ENCODE measurements at regions not wholly inside any gene's neighbourhood (a gene's known extent, or its start where the extent isn't known, plus 50 kb on each side); places are given as distances from the start of the nearest gene placed in this dataset.

DNA sequence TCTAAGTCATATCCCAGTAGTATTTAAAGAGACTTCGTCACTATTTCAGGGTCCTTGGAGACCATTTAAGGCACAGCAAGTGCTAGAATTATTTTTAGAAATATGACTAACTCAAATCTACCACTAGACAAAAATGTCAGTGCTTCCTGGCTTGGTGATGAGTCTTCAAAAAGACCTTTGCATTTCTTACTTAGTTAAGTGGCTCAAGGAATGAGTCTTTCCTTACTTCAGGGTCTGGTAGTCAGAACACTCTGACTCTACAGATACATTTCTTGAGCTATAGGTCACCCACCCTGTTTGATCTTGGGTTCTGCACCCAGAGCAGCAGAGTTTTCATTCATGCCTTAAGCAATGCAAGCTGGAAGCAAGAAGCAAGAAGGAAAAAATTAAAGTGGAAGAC, 191.0 kb upstream of the HTR2A start:
- Mint-ChIP-seq H3K4me3 (no peak overlapping the region), H3K9me3 (no peaks in the 10 kb centered on the region), H3K27me3 (peaks cover 4% of the 10 kb centered on the region), H3K27ac (no peak overlapping the region), H3K4me1 (no peaks in the 10 kb centered on the region), H3K36me3 (ENCODE audit: low read depth) (no peaks in the 10 kb centered on the region)
- no peak for DNase-seq
- intact Hi-C loops (cut with micrococcal nuclease) = no loop called here

DNA sequence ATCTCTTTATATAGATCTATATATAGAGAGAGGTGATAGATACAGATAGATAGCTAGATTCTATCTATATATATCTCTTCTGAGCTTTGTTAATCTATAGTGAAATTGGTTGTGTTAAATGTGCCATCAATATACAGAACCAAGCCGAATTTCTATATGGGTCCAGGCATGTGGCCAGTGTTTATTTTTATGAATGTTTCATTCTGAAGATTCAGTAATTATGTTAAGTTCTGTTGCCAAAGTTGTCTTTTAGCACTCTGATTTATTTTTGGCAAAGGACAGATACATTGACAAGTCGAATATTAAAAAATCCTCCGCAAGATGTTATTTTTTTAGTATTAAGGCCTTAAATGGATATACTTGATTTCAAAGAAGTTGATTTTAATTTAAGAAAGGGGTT, 190.4 kb upstream of the HTR2A start:
- no peak overlapping the region for H3K27ac Mint-ChIP-seq
- no peaks in the 10 kb centered on the region for H3K36me3 Mint-ChIP-seq (ENCODE audit: low read depth)
- peaks cover 1% of the 10 kb centered on the region for H3K27me3 Mint-ChIP-seq
- intact Hi-C loops (cut with micrococcal nuclease) = no loop called here
- DNase-seq = no peak
- H3K9me3 Mint-ChIP-seq = no peaks in the 10 kb centered on the region
- no peak overlapping the region for H3K4me3 Mint-ChIP-seq
- no peaks in the 10 kb centered on the region for H3K4me1 Mint-ChIP-seq

DNA sequence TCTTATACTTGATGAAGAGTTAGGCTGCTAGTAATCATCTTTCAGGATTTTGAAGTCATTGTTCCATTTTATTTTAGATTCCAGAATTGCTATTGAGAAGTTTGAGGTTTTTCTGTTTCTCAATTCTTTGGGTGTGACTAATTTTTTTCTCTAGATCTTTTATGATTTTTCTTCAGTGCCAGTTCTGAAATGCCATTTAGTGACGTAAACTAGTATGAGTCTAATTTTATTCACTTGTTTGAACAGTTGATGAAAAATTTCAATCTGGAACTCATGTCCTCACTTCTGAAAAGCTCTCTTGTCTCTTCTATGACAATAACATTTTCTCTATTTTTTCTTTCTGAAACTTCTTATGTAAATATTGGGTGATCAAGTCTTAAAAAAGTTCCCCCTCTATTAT, 188.5 kb upstream of the HTR2A start:
- Mint-ChIP-seq H3K36me3 (ENCODE audit: low read depth) (no peaks in the 10 kb centered on the region), H3K4me3 (no peak overlapping the region), H3K4me1 (no peaks in the 10 kb centered on the region), H3K27ac (no peak overlapping the region), H3K9me3 (no peaks in the 10 kb centered on the region), H3K27me3 (peaks cover 1% of the 10 kb centered on the region)
- intact Hi-C loops (cut with micrococcal nuclease) = no loop called here
- DNase-seq = no peak

DNA sequence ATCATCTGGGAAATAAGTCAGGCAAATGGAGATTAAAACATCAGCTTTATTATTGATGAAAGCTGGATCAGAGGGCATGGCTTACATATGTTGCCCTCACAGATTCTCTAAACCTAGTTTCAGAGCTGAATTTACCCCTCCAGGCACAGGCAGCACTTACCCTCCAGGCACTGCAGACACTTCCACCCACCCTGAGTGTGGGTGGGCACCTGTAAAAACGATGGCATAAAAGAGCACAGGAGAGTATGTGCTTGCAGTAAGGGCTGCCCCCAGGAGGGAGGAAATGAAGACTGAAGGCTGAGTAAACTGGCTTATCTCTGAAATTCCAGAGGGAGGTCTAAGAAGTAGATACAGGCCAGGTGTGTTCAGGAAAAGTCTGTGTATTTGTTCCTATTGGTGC, 185.0 kb upstream of the HTR2A start:
- H3K4me1 Mint-ChIP-seq = no peaks in the 10 kb centered on the region
- H3K4me3 Mint-ChIP-seq = no peak overlapping the region
- intact Hi-C loops (cut with micrococcal nuclease) = no loop called here
- no peak overlapping the region for H3K27ac Mint-ChIP-seq
- H3K9me3 Mint-ChIP-seq = no peaks in the 10 kb centered on the region
- H3K36me3 Mint-ChIP-seq (ENCODE audit: low read depth) = no peaks in the 10 kb centered on the region
- no peaks in the 10 kb centered on the region for H3K27me3 Mint-ChIP-seq
- no peak for DNase-seq

DNA sequence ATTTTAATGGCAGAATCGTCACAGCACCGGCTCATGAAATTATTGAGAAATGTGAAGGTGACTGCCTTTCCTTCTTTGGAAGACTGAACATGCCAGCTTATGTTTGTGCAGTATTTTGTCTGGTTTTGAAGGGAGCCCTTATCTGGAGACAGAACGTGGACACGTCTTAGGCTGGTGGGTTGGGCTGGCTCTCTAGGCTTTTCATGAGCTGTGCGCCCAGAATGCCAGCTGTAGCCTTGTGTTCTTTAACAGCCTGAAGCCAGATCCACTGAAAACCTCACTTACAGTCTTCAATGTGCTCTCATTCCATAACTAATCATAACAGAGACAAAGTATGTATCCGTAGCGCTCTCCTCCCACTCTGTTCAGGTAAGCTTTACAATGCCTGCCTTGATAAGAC, 184.4 kb upstream of the HTR2A start:
- H3K4me1 Mint-ChIP-seq = no peaks in the 10 kb centered on the region
- no peaks in the 10 kb centered on the region for H3K27me3 Mint-ChIP-seq
- H3K4me3 Mint-ChIP-seq = no peak overlapping the region
- no peak overlapping the region for H3K27ac Mint-ChIP-seq
- intact Hi-C loops (cut with micrococcal nuclease) = no loop called here
- no peak for DNase-seq
- H3K36me3 Mint-ChIP-seq (ENCODE audit: low read depth) = no peaks in the 10 kb centered on the region
- H3K9me3 Mint-ChIP-seq = no peaks in the 10 kb centered on the region

DNA sequence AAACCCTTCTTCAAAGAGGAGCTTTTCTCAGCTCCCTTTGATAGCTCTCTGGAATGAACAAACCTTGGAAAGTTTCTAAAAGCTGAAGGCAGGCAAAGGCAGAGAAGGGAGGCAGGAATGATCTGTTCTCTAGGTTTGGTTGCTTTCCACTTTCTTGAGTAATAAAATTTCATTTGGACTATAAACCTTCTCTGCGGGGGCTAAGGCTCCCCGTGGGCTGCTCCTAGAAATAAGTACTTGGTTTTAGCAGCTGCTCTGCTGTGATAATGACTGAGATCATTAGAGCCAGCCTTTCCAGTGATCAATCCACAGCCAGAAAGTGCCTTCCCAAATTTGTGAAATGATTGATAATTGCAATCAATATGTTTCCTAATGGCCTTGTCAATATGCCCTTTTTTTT, 183.8 kb upstream of the HTR2A start:
- H3K36me3 Mint-ChIP-seq (ENCODE audit: low read depth) = no peaks in the 10 kb centered on the region
- H3K27ac Mint-ChIP-seq = no peak overlapping the region
- H3K27me3 Mint-ChIP-seq = no peaks in the 10 kb centered on the region
- intact Hi-C loops (cut with micrococcal nuclease) = no loop called here
- H3K9me3 Mint-ChIP-seq = no peaks in the 10 kb centered on the region
- H3K4me1 Mint-ChIP-seq = no peaks in the 10 kb centered on the region
- no peak for DNase-seq
- no peak overlapping the region for H3K4me3 Mint-ChIP-seq

DNA sequence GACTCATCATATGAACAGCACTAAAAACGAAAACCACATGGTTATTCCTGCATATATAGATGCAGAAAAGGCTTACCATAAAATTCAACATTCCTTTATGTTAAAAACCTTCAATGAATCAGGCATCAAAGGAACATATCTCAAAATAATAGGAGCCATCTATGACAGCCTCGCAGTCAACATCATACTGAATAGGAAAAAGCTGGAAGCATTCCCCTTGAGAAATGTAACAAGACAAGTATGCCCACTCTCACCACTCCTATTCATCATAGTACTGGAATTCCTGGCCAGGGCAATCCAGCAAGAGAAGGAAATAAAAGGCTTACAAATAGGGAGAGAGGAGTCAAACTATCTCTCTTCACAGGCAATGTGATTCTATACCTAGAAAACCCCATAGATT, 179.6 kb upstream of the HTR2A start:
- Mint-ChIP-seq H3K27ac (no peak overlapping the region), H3K27me3 (no peaks in the 10 kb centered on the region), H3K4me3 (no peak overlapping the region), H3K4me1 (no peaks in the 10 kb centered on the region), H3K9me3 (peaks cover 9% of the 10 kb centered on the region), H3K36me3 (ENCODE audit: low read depth) (no peaks in the 10 kb centered on the region)
- intact Hi-C loops (cut with micrococcal nuclease) = no loop called here
- DNase-seq = no peak

DNA sequence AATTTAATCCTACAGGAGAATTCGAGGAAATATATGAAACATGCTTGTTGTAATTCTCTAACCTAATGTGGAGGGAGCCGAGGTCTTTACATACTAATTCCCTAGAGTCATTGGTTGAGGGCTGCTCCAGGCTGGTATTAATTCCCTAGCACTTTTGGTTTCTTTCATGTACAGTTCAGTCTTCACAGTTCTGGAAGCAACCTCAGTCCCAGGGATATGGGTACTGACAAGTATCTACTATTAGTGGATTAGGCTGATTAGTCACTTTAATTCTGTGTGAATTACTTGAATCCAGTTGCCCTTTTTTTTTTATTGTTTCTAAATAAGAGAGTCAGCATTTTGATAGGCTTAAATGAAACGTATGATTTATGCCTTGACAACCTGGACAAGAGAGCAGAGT, 172.3 kb upstream of the HTR2A start:
- Mint-ChIP-seq H3K36me3 (ENCODE audit: low read depth) (no peaks in the 10 kb centered on the region), H3K4me1 (no peaks in the 10 kb centered on the region), H3K4me3 (no peak overlapping the region), H3K27ac (no peak overlapping the region), H3K9me3 (no peaks in the 10 kb centered on the region), H3K27me3 (no peaks in the 10 kb centered on the region)
- no peak for DNase-seq
- intact Hi-C loops (cut with micrococcal nuclease) = no loop called here

DNA sequence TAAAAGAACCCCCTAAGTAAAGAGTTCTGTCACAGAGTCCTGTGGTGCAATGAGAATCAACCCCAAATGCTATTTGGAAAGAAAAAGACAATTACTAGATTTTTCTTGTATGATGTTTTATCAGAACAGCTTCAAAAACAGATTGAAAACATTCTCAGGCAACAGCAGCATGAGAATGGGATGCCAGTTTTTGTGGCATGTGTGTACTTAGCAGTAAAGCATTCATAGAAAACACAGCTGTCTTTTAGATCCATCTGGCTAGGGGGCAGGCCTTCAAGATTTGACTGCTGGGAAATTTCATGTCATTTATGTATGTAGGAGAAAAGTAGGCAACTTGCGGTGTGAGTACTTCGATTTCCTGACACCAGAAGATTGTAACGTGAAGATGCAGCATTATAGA, 170.5 kb upstream of the HTR2A start:
- no peaks in the 10 kb centered on the region for H3K4me1 Mint-ChIP-seq
- no peaks in the 10 kb centered on the region for H3K9me3 Mint-ChIP-seq
- intact Hi-C loops (cut with micrococcal nuclease) = no loop called here
- no peak overlapping the region for H3K27ac Mint-ChIP-seq
- no peak overlapping the region for H3K4me3 Mint-ChIP-seq
- H3K36me3 Mint-ChIP-seq (ENCODE audit: low read depth) = no peaks in the 10 kb centered on the region
- no peaks in the 10 kb centered on the region for H3K27me3 Mint-ChIP-seq
- DNase-seq = no peak

DNA sequence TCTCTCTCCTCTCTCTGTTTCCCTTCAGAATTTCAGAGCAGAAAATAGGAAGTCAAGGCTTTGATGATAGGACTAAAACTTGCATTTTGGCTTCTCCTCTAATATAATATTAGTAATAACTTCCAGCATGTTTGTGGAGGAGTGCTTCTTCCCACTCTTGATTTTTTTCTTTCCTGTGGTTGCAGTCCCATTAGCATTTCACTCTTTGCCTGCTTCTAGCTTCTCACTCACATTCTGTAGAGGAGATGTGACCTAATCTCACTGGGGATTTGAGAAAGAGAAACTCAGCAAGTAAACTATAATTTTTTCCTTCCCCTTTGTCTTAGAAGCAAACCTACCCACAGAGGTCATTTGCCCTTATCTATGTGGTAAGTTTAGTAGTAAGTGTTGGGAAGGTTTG, 169.4 kb upstream of the HTR2A start:
- Mint-ChIP-seq H3K36me3 (ENCODE audit: low read depth) (no peaks in the 10 kb centered on the region), H3K4me3 (no peak overlapping the region)
- intact Hi-C loops (cut with micrococcal nuclease) = no loop called here

DNA sequence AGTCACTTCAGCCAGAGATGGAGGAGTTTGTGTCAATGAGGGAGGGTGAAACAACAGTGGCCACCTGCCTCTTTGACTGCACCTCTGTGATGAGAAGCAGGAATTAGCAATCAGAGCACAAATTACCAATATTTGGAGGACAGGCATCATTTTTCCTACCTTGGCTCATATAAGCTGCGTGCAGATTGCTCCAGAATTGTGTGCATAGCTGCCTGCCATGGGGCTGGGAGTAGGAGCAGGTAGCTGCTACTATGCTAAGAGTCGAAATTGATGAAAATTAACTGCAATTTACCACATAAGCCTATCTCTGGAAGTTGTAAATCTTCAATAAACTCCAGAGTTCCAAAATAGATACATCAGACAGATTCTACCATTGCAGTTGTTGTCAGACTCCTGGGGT, 167.5 kb upstream of the HTR2A start:
- Mint-ChIP-seq H3K36me3 (ENCODE audit: low read depth) (no peaks in the 10 kb centered on the region), H3K27ac (no peak overlapping the region), H3K4me1 (no peaks in the 10 kb centered on the region), H3K4me3 (no peak overlapping the region), H3K9me3 (no peaks in the 10 kb centered on the region), H3K27me3 (no peaks in the 10 kb centered on the region)
- no peak for DNase-seq
- intact Hi-C loops (cut with micrococcal nuclease) = no loop called here

More for the DNA sequence above, 169.4 kb upstream of the HTR2A start:
- DNase-seq = no peak
- no peaks in the 10 kb centered on the region for H3K9me3 Mint-ChIP-seq
- no peaks in the 10 kb centered on the region for H3K27me3 Mint-ChIP-seq
- H3K4me1 Mint-ChIP-seq = no peaks in the 10 kb centered on the region
- H3K27ac Mint-ChIP-seq = no peak overlapping the region

DNA sequence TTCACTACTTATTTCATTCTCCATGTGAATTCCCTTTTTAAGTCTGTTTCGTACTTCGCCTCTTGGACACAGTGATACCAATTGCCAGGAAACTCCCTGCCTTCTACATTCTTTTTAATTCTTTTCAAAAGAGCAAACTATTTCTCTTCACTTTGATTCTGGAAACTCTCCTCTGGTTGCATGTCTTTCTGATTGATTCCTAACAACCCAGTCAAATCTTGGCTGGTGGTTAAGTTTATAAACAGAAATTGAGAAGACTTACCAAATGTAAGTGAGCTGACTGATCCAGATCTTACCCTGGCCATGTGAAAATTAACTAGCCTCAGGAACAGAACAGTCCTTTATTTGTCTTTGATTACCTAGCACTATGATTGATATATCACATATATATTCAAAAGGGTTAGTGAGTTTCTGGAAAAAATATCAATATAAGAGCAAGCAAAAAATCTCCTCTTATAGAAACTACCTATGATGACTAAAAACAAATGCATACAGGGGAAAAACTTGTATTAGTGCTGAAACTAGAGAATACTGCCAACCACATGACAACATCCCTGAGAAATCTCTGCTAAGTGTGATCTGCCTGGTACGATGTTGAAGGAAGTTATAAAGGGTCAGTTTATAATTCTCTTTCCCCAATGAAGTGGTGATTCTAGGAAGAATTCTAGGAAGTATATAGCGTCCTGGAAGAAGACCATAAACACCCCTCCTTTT, 152.6 kb upstream of the HTR2A start:
- H3K27me3 Mint-ChIP-seq = no peaks in the 10 kb centered on the region
- H3K36me3 Mint-ChIP-seq (ENCODE audit: low read depth) = no peaks in the 10 kb centered on the region
- no peak overlapping the region for H3K27ac Mint-ChIP-seq

DNA sequence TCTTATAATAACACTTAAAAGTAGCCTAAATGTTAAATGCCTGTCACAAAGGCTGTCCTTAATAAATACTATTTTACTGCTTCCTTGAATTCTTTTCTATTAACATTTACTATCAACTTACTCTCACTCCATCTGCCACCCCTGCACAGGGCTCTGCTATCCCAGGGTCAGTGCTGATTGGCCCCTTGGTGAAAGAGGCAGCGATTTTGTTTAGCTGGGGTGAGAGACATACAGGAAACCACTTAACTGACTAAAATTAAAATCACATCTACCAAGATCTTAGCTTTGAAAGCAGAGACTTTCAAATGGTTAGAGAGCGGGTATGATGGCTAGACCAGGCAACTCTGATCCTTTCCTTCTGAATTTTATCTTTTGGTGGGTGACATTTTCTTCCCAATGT, 149.9 kb upstream of the HTR2A start:
- intact Hi-C loops (cut with micrococcal nuclease) = no loop called here
- Mint-ChIP-seq H3K27ac (no peak overlapping the region), H3K27me3 (no peaks in the 10 kb centered on the region), H3K9me3 (no peaks in the 10 kb centered on the region), H3K4me3 (no peak overlapping the region), H3K36me3 (ENCODE audit: low read depth) (no peaks in the 10 kb centered on the region), H3K4me1 (no peaks in the 10 kb centered on the region)
- DNase-seq = no peak

More for the DNA sequence above, 152.6 kb upstream of the HTR2A start:
- no peaks in the 10 kb centered on the region for H3K9me3 Mint-ChIP-seq
- no peak overlapping the region for H3K4me3 Mint-ChIP-seq
- intact Hi-C loops (cut with micrococcal nuclease) = no loop called here
- H3K4me1 Mint-ChIP-seq = no peaks in the 10 kb centered on the region
- DNase-seq = no peak

DNA sequence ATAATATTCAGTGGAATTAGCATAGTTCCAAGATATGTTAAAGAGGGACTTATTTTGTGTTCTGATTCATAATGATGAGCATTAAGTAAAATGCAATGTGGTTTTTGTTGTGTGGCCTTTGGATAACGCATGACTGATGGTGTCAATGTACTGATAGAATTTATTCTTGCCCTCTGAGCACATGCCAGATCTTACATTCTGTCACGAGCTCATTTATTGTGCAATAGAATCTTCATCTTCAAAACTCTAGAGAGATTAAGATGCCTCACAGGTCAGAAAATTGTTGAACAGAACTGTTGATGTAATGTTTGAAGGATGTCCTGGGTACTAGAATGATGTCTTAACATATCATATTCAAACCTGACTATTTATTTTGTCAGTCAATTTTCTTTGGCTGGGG, 148.0 kb upstream of the HTR2A start:
- intact Hi-C loops (cut with micrococcal nuclease) = no loop called here
- DNase-seq = no peak
- no peaks in the 10 kb centered on the region for H3K4me1 Mint-ChIP-seq
- peaks cover 3% of the 10 kb centered on the region for H3K27me3 Mint-ChIP-seq
- no peak overlapping the region for H3K4me3 Mint-ChIP-seq
- H3K36me3 Mint-ChIP-seq (ENCODE audit: low read depth) = no peaks in the 10 kb centered on the region
- no peaks in the 10 kb centered on the region for H3K9me3 Mint-ChIP-seq
- no peak overlapping the region for H3K27ac Mint-ChIP-seq

DNA sequence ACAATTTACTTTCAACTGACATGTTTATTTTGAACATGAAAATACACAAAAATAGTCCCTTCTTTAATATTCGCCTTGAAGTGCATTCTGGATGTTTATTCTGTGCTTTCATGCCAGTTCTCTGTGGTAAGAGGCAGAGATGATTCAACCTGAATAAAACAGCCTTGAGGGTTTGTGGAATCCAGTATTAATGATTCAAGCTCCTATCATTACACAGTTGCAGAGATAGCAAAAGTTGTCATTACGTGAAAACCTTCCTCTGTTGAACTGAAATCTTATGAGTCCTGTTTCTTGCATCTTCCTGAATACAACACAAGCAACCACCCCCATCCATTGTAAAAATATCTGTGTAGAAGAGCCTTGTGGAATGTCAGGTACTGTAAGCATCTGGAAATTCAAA, 142.3 kb upstream of the HTR2A start:
- H3K27ac Mint-ChIP-seq = no peak overlapping the region

More for the DNA sequence above, 142.3 kb upstream of the HTR2A start:
- Mint-ChIP-seq H3K9me3 (no peaks in the 10 kb centered on the region), H3K36me3 (ENCODE audit: low read depth) (no peaks in the 10 kb centered on the region), H3K4me1 (no peaks in the 10 kb centered on the region), H3K4me3 (no peak overlapping the region), H3K27me3 (peaks cover 6% of the 10 kb centered on the region)
- intact Hi-C loops (cut with micrococcal nuclease) = no loop called here
- DNase-seq = no peak

Data from activated CD4-positive, alpha-beta T cell treated with anti-CD3 and anti-CD28 coated beads, Interleukin-2, amount 10 ng/mL, durations not matched to agents 24 days and 14 days (primary cell).